Activated T-cell treated with anti-CD3 and anti-CD28 coated beads, Interleukin-2, amount 50 U/mL, for 24 hours (primary cell): ENCODE measurements at regions not wholly inside any gene's neighbourhood (a gene's known extent, or its start where the extent isn't known, plus 50 kb on each side); places are given as distances from the start of the nearest gene placed in this dataset.

Experiments
- DNase-seq: peaks from one replicate; pipeline ENCODE4 v3.0.0-alpha.2; 2020
- H3K27ac Mint-ChIP-seq: 2 replicates; pipeline ENCODE4 v1.8.0; 2020; ENCODE audit warnings: mild to moderate bottlenecking, mixed read lengths
- H3K27me3 Mint-ChIP-seq: 2 replicates; pipeline ENCODE4 v1.8.0; 2020; ENCODE audit warnings: mixed read lengths
- H3K36me3 Mint-ChIP-seq: 2 replicates; pipeline ENCODE4 v1.8.0; 2020; ENCODE audit warnings: low read depth, mixed read lengths
- H3K4me1 Mint-ChIP-seq: 2 replicates; pipeline ENCODE4 v1.8.0; 2020; ENCODE audit warnings: low read depth, mixed read lengths
- H3K4me3 Mint-ChIP-seq: 2 replicates; pipeline ENCODE4 v1.8.0; 2020; ENCODE audit warnings: mild to moderate bottlenecking, moderate library complexity, mixed read lengths
- H3K9me3 Mint-ChIP-seq: 2 replicates; pipeline ENCODE4 v1.8.0; 2020; ENCODE audit warnings: mixed read lengths

GRCh38 chr3:102237181-102237580, 197.6 kb upstream of the ZPLD1 start:
- H3K27me3 Mint-ChIP-seq, result no peaks in the 10 kb centered on the region
- peaks cover 2% of the 10 kb centered on the region for H3K4me1 Mint-ChIP-seq
- DNase-seq, result no peak
- H3K9me3 Mint-ChIP-seq, result no peaks in the 10 kb centered on the region
- H3K4me3 Mint-ChIP-seq, result no peak overlapping the region
- no peaks in the 10 kb centered on the region for H3K36me3 Mint-ChIP-seq
- no peak overlapping the region for H3K27ac Mint-ChIP-seq

GRCh38 chr3:102237838-102238237, 197.0 kb upstream of the ZPLD1 start:
- Mint-ChIP-seq H3K9me3 (no peaks in the 10 kb centered on the region), H3K4me3 (no peak overlapping the region), H3K27me3 (no peaks in the 10 kb centered on the region), H3K36me3 (no peaks in the 10 kb centered on the region), H3K27ac (no peak overlapping the region), H3K4me1 (peaks cover 2% of the 10 kb centered on the region)
- DNase-seq, result no peak

DNA sequence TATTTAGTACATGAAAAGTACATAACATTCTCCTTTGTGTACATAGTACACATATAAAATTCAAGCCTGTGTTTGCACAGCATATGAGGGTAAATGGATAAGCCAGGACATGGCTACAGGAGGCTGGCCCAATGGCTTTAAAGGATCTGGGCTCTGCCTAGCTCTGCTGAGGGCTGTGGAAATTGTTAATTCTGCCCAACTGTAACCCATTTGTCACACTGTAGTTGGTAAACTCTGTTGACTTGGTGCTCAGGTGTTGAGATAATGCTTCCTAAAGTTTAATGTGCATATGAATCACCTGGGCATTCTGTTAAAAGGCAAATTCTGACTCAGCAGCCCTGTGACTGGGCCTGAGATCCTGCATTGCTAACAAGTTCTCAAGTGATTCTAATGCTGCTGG, 196.5 kb upstream of the ZPLD1 start:
- Mint-ChIP-seq H3K4me1 (peaks cover 2% of the 10 kb centered on the region), H3K36me3 (no peaks in the 10 kb centered on the region), H3K27me3 (no peaks in the 10 kb centered on the region), H3K9me3 (no peaks in the 10 kb centered on the region), H3K4me3 (no peak overlapping the region), H3K27ac (no peak overlapping the region)
- DNase-seq, result no peak

GRCh38 chr3:102240720-102241119, 194.1 kb upstream of the ZPLD1 start:
- H3K36me3 Mint-ChIP-seq, result no peaks in the 10 kb centered on the region
- H3K4me1 Mint-ChIP-seq, result peaks cover under 1% of the 10 kb centered on the region
- H3K4me3 Mint-ChIP-seq, result no peak overlapping the region
- H3K27me3 Mint-ChIP-seq, result no peaks in the 10 kb centered on the region
- DNase-seq, result no peak
- no peak overlapping the region for H3K27ac Mint-ChIP-seq
- H3K9me3 Mint-ChIP-seq, result no peaks in the 10 kb centered on the region

- H3K9me3 Mint-ChIP-seq, result no peaks in the 10 kb centered on the region
- no peaks in the 10 kb centered on the region for H3K4me1 Mint-ChIP-seq
- H3K27me3 Mint-ChIP-seq, result peaks cover 11% of the 10 kb centered on the region
- no peak for DNase-seq
- no peak overlapping the region for H3K4me3 Mint-ChIP-seq
- H3K27ac Mint-ChIP-seq, result no peak overlapping the region
- no peaks in the 10 kb centered on the region for H3K36me3 Mint-ChIP-seq
Observed at GRCh38 chr3:102248981-102249705, 185.7 kb upstream of the ZPLD1 start.

- no peaks in the 10 kb centered on the region for H3K36me3 Mint-ChIP-seq
- no peak overlapping the region for H3K27ac Mint-ChIP-seq
- no peaks in the 10 kb centered on the region for H3K9me3 Mint-ChIP-seq
- H3K4me3 Mint-ChIP-seq, result no peak overlapping the region
- H3K27me3 Mint-ChIP-seq, result peaks cover 7% of the 10 kb centered on the region
- DNase-seq, result no peak
- H3K4me1 Mint-ChIP-seq, result no peaks in the 10 kb centered on the region
Observed at GRCh38 chr3:102255736-102256135, 179.1 kb upstream of the ZPLD1 start.

DNA sequence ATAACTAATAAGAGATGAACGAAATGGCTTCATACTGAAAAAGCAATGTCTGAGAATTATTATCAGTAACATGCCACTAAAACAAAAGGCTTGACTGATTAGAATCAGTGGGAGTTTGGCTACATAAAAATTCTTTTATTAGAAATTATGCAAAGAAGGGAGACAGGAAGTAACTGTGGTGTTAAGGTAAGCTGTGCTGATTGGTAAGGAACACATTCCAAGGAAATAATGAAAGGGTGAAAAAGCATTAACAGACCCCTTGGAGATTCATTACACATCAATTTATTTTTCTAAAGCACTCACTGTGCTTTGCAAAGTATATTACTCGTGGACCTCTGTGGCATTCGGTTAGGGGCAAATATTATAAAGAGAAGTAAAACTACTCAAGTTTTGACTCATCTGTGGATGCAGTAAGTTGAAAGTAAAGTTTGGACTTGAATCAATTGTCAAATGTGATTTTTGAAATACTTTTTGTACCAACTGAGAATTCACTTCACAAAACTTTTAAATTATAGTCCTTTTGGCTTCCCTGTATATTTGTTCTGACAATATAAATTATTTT, 176.1 kb upstream of the ZPLD1 start:
- Mint-ChIP-seq H3K36me3 (no peaks in the 10 kb centered on the region), H3K27me3 (peaks cover 3% of the 10 kb centered on the region), H3K27ac (no peak overlapping the region), H3K4me1 (no peaks in the 10 kb centered on the region), H3K9me3 (no peaks in the 10 kb centered on the region), H3K4me3 (no peak overlapping the region)
- no peak for DNase-seq

DNA sequence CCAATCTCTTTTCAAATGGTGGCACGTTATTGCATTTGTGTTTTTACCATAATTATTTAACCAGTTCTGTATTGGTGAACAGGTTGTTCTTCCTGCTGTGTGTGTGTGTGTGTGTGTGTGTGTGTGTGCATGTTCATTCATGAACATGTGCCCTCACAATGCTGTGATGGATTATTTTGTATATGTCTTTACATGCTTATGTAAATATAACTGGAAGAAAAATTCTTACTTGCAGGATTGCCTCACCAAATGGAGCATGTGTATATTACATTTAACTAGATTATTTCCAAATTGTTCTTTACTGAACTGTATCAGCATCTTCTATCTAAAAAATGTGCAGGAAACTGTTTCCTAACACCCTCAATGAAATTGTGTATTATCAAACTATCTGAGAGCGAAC, 175.2 kb upstream of the ZPLD1 start:
- Mint-ChIP-seq H3K9me3 (no peaks in the 10 kb centered on the region), H3K27ac (no peak overlapping the region), H3K27me3 (no peaks in the 10 kb centered on the region), H3K36me3 (no peaks in the 10 kb centered on the region), H3K4me1 (no peaks in the 10 kb centered on the region), H3K4me3 (no peak overlapping the region)
- no peak for DNase-seq

DNA sequence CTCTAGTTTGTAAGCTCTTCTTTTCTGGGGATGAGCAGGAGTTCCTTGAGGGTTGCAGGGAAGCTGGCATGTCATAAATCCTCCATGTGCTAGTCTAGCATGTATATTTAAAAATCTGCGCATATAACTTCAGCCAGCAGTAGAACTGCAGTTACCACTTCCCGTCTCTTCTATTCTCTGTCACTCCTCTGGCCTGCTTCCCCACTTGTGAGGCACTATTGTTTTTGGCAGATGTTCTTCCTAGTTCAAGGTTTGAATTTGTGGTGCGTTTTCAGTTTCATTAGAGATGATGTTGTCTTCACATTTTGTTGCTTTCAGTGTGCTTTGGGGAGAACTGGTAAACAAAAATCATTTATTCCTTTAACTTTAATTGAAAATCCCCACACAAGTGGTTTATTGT, 169.1 kb upstream of the ZPLD1 start:
- H3K36me3 Mint-ChIP-seq, result no peaks in the 10 kb centered on the region

DNA sequence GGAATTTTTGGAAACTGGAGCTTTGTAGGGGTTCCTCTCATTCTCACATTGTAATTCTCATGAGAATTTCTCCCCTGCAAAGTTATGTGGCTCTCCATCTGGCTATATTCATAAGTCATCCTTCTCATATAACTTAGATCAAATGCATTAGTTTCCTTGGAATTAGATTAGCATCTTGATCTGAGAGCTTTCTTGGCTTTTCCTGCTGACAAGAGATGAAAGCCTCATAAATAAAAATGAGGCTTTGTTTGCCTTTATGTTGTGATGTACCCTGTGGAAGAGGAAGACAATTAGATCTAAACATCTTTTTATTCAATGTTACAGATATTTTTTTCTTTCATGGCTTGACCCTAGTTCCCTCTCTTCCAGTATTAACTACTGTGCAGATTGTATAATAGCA, 165.4 kb upstream of the ZPLD1 start:
- no peak for DNase-seq
- no peaks in the 10 kb centered on the region for H3K36me3 Mint-ChIP-seq

More for the DNA sequence above, 169.1 kb upstream of the ZPLD1 start:
- no peaks in the 10 kb centered on the region for H3K9me3 Mint-ChIP-seq
- no peaks in the 10 kb centered on the region for H3K4me1 Mint-ChIP-seq
- H3K4me3 Mint-ChIP-seq, result no peak overlapping the region
- no peaks in the 10 kb centered on the region for H3K27me3 Mint-ChIP-seq
- no peak for DNase-seq
- no peak overlapping the region for H3K27ac Mint-ChIP-seq

GRCh38 chr3:102290241-102290640, 144.6 kb upstream of the ZPLD1 start:
- Mint-ChIP-seq H3K9me3 (peaks cover 2% of the 10 kb centered on the region), H3K27ac (no peak overlapping the region), H3K4me3 (no peak overlapping the region), H3K36me3 (no peaks in the 10 kb centered on the region), H3K27me3 (peaks cover 21% of the 10 kb centered on the region), H3K4me1 (no peaks in the 10 kb centered on the region)
- DNase-seq, result no peak

More for the DNA sequence above, 165.4 kb upstream of the ZPLD1 start:
- no peaks in the 10 kb centered on the region for H3K4me1 Mint-ChIP-seq
- H3K4me3 Mint-ChIP-seq, result no peak overlapping the region
- peaks cover 2% of the 10 kb centered on the region for H3K27me3 Mint-ChIP-seq
- H3K9me3 Mint-ChIP-seq, result no peaks in the 10 kb centered on the region
- no peak overlapping the region for H3K27ac Mint-ChIP-seq

DNA sequence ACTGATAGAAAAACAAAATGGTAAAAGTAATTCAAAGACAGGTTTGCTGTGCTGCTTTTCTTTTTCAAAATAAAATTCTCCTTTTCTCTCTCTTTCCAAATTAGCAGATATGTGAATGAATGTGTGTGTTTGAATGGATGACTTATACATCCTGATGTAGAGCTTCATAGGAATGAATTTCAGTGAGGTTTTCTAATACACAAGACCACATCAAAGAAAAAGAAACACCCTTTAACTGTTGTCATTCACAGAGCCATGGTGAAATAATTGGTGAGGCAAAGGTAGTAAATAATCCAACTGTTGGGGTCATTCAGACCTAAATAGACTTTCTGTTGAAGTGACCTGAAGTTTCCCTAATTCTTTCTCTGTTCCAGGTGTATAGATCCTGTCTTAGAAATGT, 139.1 kb upstream of the ZPLD1 start:
- Mint-ChIP-seq H3K9me3 (peaks cover 2% of the 10 kb centered on the region), H3K27ac (no peak overlapping the region), H3K4me3 (no peak overlapping the region), H3K4me1 (peaks cover 5% of the 10 kb centered on the region), H3K36me3 (no peaks in the 10 kb centered on the region), H3K27me3 (peaks cover 23% of the 10 kb centered on the region)
- no peak for DNase-seq

DNA sequence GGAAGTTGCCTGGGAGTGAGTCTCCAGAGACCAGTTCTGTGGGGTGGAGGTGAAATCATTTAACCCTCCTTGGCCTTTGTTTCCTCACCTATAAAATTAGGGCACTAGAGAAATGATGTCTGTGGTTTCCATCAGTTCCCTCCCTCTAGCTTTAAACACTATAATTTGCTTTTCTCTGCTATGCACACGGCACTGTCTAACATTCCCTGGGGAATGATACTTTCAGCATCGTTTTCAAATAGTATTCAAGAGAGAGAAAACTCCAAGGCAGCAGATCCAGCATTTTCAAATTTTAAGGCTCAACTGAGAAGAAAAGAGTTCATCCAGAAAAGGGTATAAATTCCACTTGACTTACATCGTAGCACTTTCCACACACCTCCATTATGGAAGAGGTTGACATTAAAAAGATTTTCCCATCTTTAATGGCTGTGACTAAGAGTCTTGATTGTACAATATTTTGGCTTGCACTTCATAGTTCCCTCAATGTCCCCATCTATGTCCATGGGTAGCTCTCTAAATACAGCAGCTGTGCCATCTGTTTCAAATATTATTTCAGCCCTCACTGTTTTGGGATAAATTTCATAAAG, 137.7 kb upstream of the ZPLD1 start:
- Mint-ChIP-seq H3K27me3 (peaks cover 23% of the 10 kb centered on the region), H3K27ac (no peak overlapping the region), H3K9me3 (peaks cover 2% of the 10 kb centered on the region), H3K4me3 (no peak overlapping the region), H3K4me1 (peaks cover 5% of the 10 kb centered on the region), H3K36me3 (no peaks in the 10 kb centered on the region)
- DNase-seq, result no peak

- Mint-ChIP-seq H3K4me3 (no peak overlapping the region), H3K4me1 (peaks cover 5% of the 10 kb centered on the region), H3K27me3 (peaks cover 16% of the 10 kb centered on the region), H3K27ac (no peak overlapping the region), H3K9me3 (peaks cover 2% of the 10 kb centered on the region), H3K36me3 (no peaks in the 10 kb centered on the region)
- DNase-seq, result no peak
Observed at GRCh38 chr3:102299125-102299877, 135.5 kb upstream of the ZPLD1 start.
